Caco-2 (cell line): ENCODE measurements at regions not wholly inside any gene's neighbourhood (a gene's known extent, or its start where the extent isn't known, plus 50 kb on each side); places are given as distances from the start of the nearest gene placed in this dataset.

Experiments used
- BruUV-seq: library from RNA; stranded (reverse); fragments of 400-500 nt; replicated peaks from 2 replicates; lab custom pipeline; 2021; lab: Mats Ljungman, UMichigan
- CTCF ChIA-PET: fragments of 300-600 bp; sonication (Branson Sonifier 250); formaldehyde crosslinking; loops from one replicate; lab custom pipeline; 2022; ENCODE audit warnings: antibody characterized with exemption; lab: Charles Lee
- POLR2A ChIA-PET: fragments of 300-600 bp; sonication (Branson Sonifier 250); formaldehyde crosslinking; loops from one replicate; lab custom pipeline; 2022; ENCODE audit warnings: antibody characterized with exemption; lab: Charles Lee
- DNase-seq, 2 experiments: peaks; one replicate each; pipeline versions ENCODE4 v3.0.0 to v3.0.0-alpha.2; 2020 to 2022
- H3K27me3 ChIP-seq: replicated peaks from 2 replicates; pipeline ENCODE4 v1.6.0; 2011; ENCODE audit warnings: low read length; ENCODE audit not compliant: control insufficient read depth, insufficient read depth
- H3K36me3 ChIP-seq: 2 replicates; pipeline ENCODE4 v1.5.1; 2011; ENCODE audit warnings: low read length; ENCODE audit not compliant: control insufficient read depth, insufficient read depth
- H3K4me1 ChIP-seq: fragments of 250-450 bp; sonication (Bioruptor Pico); 2 replicates; pipeline ENCODE4 v1.5.1; 2020; ENCODE audit warnings: mild to moderate bottlenecking
- H3K4me3 ChIP-seq: 2 replicates; pipeline ENCODE4 v1.5.1; 2011; ENCODE audit warnings: low read depth, mild to moderate bottlenecking, control low read depth, low read length
- H3K9me3 ChIP-seq: fragments of 250-450 bp; sonication (Bioruptor Pico); 2 replicates; pipeline ENCODE4 v1.5.1; 2020; ENCODE audit warnings: mild to moderate bottlenecking, moderate library complexity
- H3K27ac Mint-ChIP-seq: one replicate; pipeline ENCODE4 v1.8.0; 2022; ENCODE audit warnings: mixed read lengths; ENCODE audit not compliant: unreplicated experiment
- H3K27me3 Mint-ChIP-seq: one replicate; pipeline ENCODE4 v1.8.0; 2022; ENCODE audit warnings: mixed read lengths; ENCODE audit not compliant: insufficient read depth, unreplicated experiment
- H3K36me3 Mint-ChIP-seq: one replicate; pipeline ENCODE4 v1.8.0; 2022; ENCODE audit warnings: mild to moderate bottlenecking, mixed read lengths; ENCODE audit not compliant: insufficient read depth, unreplicated experiment
- H3K4me1 Mint-ChIP-seq: one replicate; pipeline ENCODE4 v1.8.0; 2022; ENCODE audit warnings: low read depth, mixed read lengths; ENCODE audit not compliant: unreplicated experiment
- H3K4me3 Mint-ChIP-seq: one replicate; pipeline ENCODE4 v1.8.0; 2022; ENCODE audit warnings: mild to moderate bottlenecking, moderate library complexity, mixed read lengths; ENCODE audit not compliant: unreplicated experiment
- H3K9me3 Mint-ChIP-seq: one replicate; pipeline ENCODE4 v1.8.0; 2022; ENCODE audit warnings: mixed read lengths; ENCODE audit not compliant: unreplicated experiment
- CTCF ChIP-seq, 2 experiments: fragments of 200-600 bp in 1 of 2; IDR thresholded peaks; 1 replicate in 1 of 2; 2 replicates in 1 of 2; pipeline versions ENCODE4 v1.5.1 to v1.8.0; 2011 to 2022; ENCODE audit warnings: antibody characterized with exemption in 1 of 2, control low read depth in 1 of 2, inconsistent platforms in 1 of 2, low read depth in 1 of 2, low read length in 1 of 2, mild to moderate bottlenecking in 1 of 2, moderate library complexity in 1 of 2; ENCODE audit not compliant: insufficient read depth in 1 of 2, severe bottlenecking in 1 of 2, unreplicated experiment in 1 of 2
- intact Hi-C: fragments of 100-400 bp; cut with micrococcal nuclease; formaldehyde crosslinking; loops from one replicate; pipeline ENCODE4 v1.10.0; 2022; ENCODE audit not compliant: unreplicated experiment

- Histone ChIP-seq H3K27me3 (no peaks in the 10 kb centered on the region), H3K9me3 (no peaks in the 10 kb centered on the region), H3K4me3 (no peak overlapping the region), H3K4me1 (peaks cover 31% of the 10 kb centered on the region), H3K36me3 (no peaks in the 10 kb centered on the region)
- DNase-seq: no peak
- H3K27ac Mint-ChIP-seq: no peak overlapping the region
- intact Hi-C loops: no loop called here
- H3K36me3 Mint-ChIP-seq: peaks cover 6% of the 10 kb centered on the region
- TF ChIP-seq CTCF (IDR thresholded peaks at IDR 0.05; ENCODE audit: insufficient read depth in 1 of 2, low read depth in 1 of 2, low read length in 1 of 2, severe bottlenecking in 1 of 2, unreplicated experiment in 1 of 2): no peak
- peaks cover 21% of the 10 kb centered on the region for H3K9me3 Mint-ChIP-seq
- no TSS peak for BruUV-seq
- ChIA-PET POLR2A (interaction anchor here (0.6 kb wide), 1 partner anchor 62 kb away, joined by 4 read pairs; no protein-coding TSS in a partner anchor), CTCF (no interaction called here)
- H3K4me1 Mint-ChIP-seq: peaks cover 39% of the 10 kb centered on the region
- no peak overlapping the region for H3K4me3 Mint-ChIP-seq
- H3K27me3 Mint-ChIP-seq: no peaks in the 10 kb centered on the region
Observed at GRCh38 chr13:91146601-91147000, 200.9 kb upstream of the MIR17HG start.

- Mint-ChIP-seq H3K27ac (no peak overlapping the region), H3K27me3 (no peaks in the 10 kb centered on the region), H3K36me3 (peaks cover 6% of the 10 kb centered on the region), H3K9me3 (peaks cover 21% of the 10 kb centered on the region), H3K4me1 (peaks cover 36% of the 10 kb centered on the region), H3K4me3 (no peak overlapping the region)
- Histone ChIP-seq H3K4me1 (peaks cover 31% of the 10 kb centered on the region), H3K36me3 (no peaks in the 10 kb centered on the region), H3K27me3 (no peaks in the 10 kb centered on the region), H3K9me3 (no peaks in the 10 kb centered on the region), H3K4me3 (no peak overlapping the region)
- intact Hi-C loops: no loop called here
- ChIA-PET POLR2A (no interaction called here), CTCF (no interaction called here)
- BruUV-seq: no TSS peak
- DNase-seq: no peak
- TF ChIP-seq CTCF (IDR thresholded peaks at IDR 0.05; ENCODE audit: insufficient read depth in 1 of 2, low read depth in 1 of 2, low read length in 1 of 2, severe bottlenecking in 1 of 2, unreplicated experiment in 1 of 2): no peak
Observed at GRCh38 chr13:91148098-91148497, 199.4 kb upstream of the MIR17HG start.

- Histone ChIP-seq H3K4me1 (peaks cover 60% of the 10 kb centered on the region), H3K9me3 (no peaks in the 10 kb centered on the region), H3K36me3 (no peaks in the 10 kb centered on the region; the same call in 1 of the 2 replicates), H3K4me3 (no peak overlapping the region), H3K27me3 (no peaks in the 10 kb centered on the region)
- H3K4me1 Mint-ChIP-seq: peaks cover 45% of the 10 kb centered on the region
- intact Hi-C loops: no loop called here
- no TSS peak for BruUV-seq
- DNase-seq: no peak
- peaks cover 21% of the 10 kb centered on the region for H3K9me3 Mint-ChIP-seq
- ChIA-PET CTCF (no interaction called here), POLR2A (interaction anchor here (2.3 kb wide), 1 partner anchor 9 kb away, joined by 7 read pairs; no protein-coding TSS in a partner anchor)
- H3K27me3 Mint-ChIP-seq: no peaks in the 10 kb centered on the region
- no peak overlapping the region for H3K4me3 Mint-ChIP-seq
- no peak for TF ChIP-seq CTCF (IDR thresholded peaks at IDR 0.05; ENCODE audit: insufficient read depth in 1 of 2, low read depth in 1 of 2, low read length in 1 of 2, severe bottlenecking in 1 of 2, unreplicated experiment in 1 of 2)
- H3K36me3 Mint-ChIP-seq: peaks cover 15% of the 10 kb centered on the region
- H3K27ac Mint-ChIP-seq: no peak overlapping the region
Observed at GRCh38 chr13:91151921-91152320, 195.6 kb upstream of the MIR17HG start.
